CD14-positive monocyte (primary cell): ENCODE measurements at regions not wholly inside any gene's neighbourhood (a gene's known extent, or its start where the extent isn't known, plus 50 kb on each side); places are given as distances from the start of the nearest gene placed in this dataset.

Experiments used
- DNase-seq, 3 donors: peaks; one replicate each; pipeline ENCODE4 v3.0.0-alpha.2; 2011 to 2022
- H2AFZ ChIP-seq: 2 replicates; pipeline ENCODE4 v1.6.0; 2012; ENCODE audit warnings: mild to moderate bottlenecking, low read depth, low read length, inconsistent platforms; ENCODE audit not compliant: insufficient read depth, poor library complexity, severe bottlenecking
- H3K27ac ChIP-seq, 2 donors: 1 replicate in 1 of 2; 2 replicates in 1 of 2; pipeline ENCODE4 v1.5.1; 2012 to 2013; ENCODE audit warnings: low read length in 2 of 2, control low read depth in 1 of 2, inconsistent platforms in 1 of 2, low read depth in 1 of 2, mild to moderate bottlenecking in 1 of 2
- H3K27me3 ChIP-seq, 2 donors: one replicate each; pipeline versions ENCODE4 v1.6.0 to v1.6.1; 2011 to 2013; ENCODE audit warnings: low read length in 2 of 2; ENCODE audit not compliant: control insufficient read depth in 2 of 2, insufficient read depth in 2 of 2
- H3K36me3 ChIP-seq, 2 donors: replicated peaks in 1 of 2; 1 replicate in 1 of 2; 2 replicates in 1 of 2; pipeline versions ENCODE4 v1.5.1 to v1.6.1; 2012 to 2013; ENCODE audit warnings: low read length in 2 of 2, control low read depth in 1 of 2, inconsistent platforms in 1 of 2, mild to moderate bottlenecking in 1 of 2; ENCODE audit not compliant: insufficient read depth in 2 of 2, control insufficient read depth in 1 of 2
- H3K4me1 ChIP-seq, 2 donors: 1 replicate in 1 of 2; 2 replicates in 1 of 2; pipeline versions ENCODE4 v1.5.1 to v1.6.1; 2012 to 2013; ENCODE audit warnings: low read length in 2 of 2, control low read depth in 1 of 2, inconsistent platforms in 1 of 2, mild to moderate bottlenecking in 1 of 2, moderate library complexity in 1 of 2; ENCODE audit not compliant: insufficient read depth in 2 of 2, control insufficient read depth in 1 of 2
- H3K4me2 ChIP-seq: replicated peaks from 2 replicates; pipeline ENCODE3; 2012; ENCODE audit warnings: low read length, moderate library complexity, mild to moderate bottlenecking; ENCODE audit not compliant: poor library complexity, severe bottlenecking; ENCODE audit errors: extremely low read depth
- H3K4me3 ChIP-seq, 3 experiments: fragments of 200-600 bp in 1 of 3; sonication (generic) in 1 of 3; replicated peaks in 1 of 3; 1 replicate in 2 of 3; 2 replicates in 1 of 3; pipeline ENCODE4 v1.5.1; 2011 to 2013; ENCODE audit warnings: low read length in 3 of 3, mild to moderate bottlenecking in 3 of 3, control low read depth in 2 of 3, low read depth in 2 of 3, inconsistent platforms in 1 of 3, moderate library complexity in 1 of 3
- H3K79me2 ChIP-seq: 2 replicates; pipeline ENCODE4 v1.6.0; 2012; ENCODE audit warnings: mild to moderate bottlenecking, control low read depth, inconsistent platforms, low read length, moderate library complexity; ENCODE audit not compliant: insufficient read depth
- H3K9ac ChIP-seq: 2 replicates; pipeline ENCODE4 v1.6.0; 2017; ENCODE audit warnings: low read length, mild to moderate bottlenecking; ENCODE audit not compliant: insufficient read depth, poor library complexity, severe bottlenecking
- H3K9me3 ChIP-seq, 2 donors: replicated peaks in 1 of 2; 1 replicate in 1 of 2; 2 replicates in 1 of 2; pipeline versions ENCODE4 v1.5.1 to v1.6.1; 2012 to 2013; ENCODE audit warnings: low read length in 2 of 2, control low read depth in 1 of 2; ENCODE audit not compliant: control insufficient read depth in 1 of 2, insufficient read depth in 1 of 2
- H4K20me1 ChIP-seq: 2 replicates; pipeline ENCODE4 v1.6.0; 2012; ENCODE audit warnings: mild to moderate bottlenecking, low read length, control low read depth, moderate library complexity; ENCODE audit not compliant: insufficient read depth
- H3K27ac Mint-ChIP-seq, 7 donors: one replicate each; pipeline ENCODE4 v1.8.0; 2020; ENCODE audit warnings: mild to moderate bottlenecking in 7 of 7, mixed read lengths in 7 of 7, moderate library complexity in 6 of 7, inconsistent platforms in 2 of 7
- H3K27me3 Mint-ChIP-seq, 3 donors: one replicate each; pipeline ENCODE4 v1.8.0; 2021 to 2022; ENCODE audit warnings: low read depth in 3 of 3, mild to moderate bottlenecking in 3 of 3, mixed read lengths in 3 of 3, moderate library complexity in 3 of 3, inconsistent platforms in 1 of 3
- H3K36me3 Mint-ChIP-seq, 2 donors: one replicate each; pipeline ENCODE4 v1.8.0; 2020; ENCODE audit warnings: mixed read lengths in 2 of 2, inconsistent platforms in 1 of 2, mild to moderate bottlenecking in 1 of 2
- H3K4me1 Mint-ChIP-seq: one replicate; pipeline ENCODE4 v1.8.0; 2020; ENCODE audit warnings: mild to moderate bottlenecking, mixed read lengths
- H3K4me3 Mint-ChIP-seq, 2 donors: one replicate each; pipeline ENCODE4 v1.8.0; 2020; ENCODE audit warnings: mild to moderate bottlenecking in 2 of 2, mixed read lengths in 2 of 2, moderate library complexity in 1 of 2
- H3K9me3 Mint-ChIP-seq, 7 donors: one replicate each; pipeline ENCODE4 v1.8.0; 2020 to 2022; ENCODE audit warnings: mixed read lengths in 7 of 7, mild to moderate bottlenecking in 6 of 7, moderate library complexity in 6 of 7, inconsistent platforms in 2 of 7
- CTCF ChIP-seq: fragments of 200-600 bp; IDR thresholded peaks from one replicate; pipeline ENCODE4 v1.8.0; 2022; ENCODE audit warnings: antibody characterized with exemption, mild to moderate bottlenecking
- WGBS: methylation state at CpG from one replicate; pipeline ENCODE4 v1.1.5; 2013; ENCODE audit warnings: missing lambda C conversion rate; ENCODE audit not compliant: insufficient coverage; 5-methylcytosine and 5-hydroxymethylcytosine counted together
- intact Hi-C, 2 donors: fragments of 100-400 bp; cut with micrococcal nuclease; formaldehyde crosslinking; loops; one replicate each; pipeline versions ENCODE4 v1.15.0 to v1.15.1; 2023

GRCh38 chr1:30068787-30069472 is 654.5 kb downstream of the MATN1 start:
- no peaks in the 10 kb centered on the region for H3K4me1 ChIP-seq
- no peak for DNase-seq
- no peak overlapping the region for H3K9ac ChIP-seq
- no peaks in the 10 kb centered on the region for H3K36me3 ChIP-seq
- H2AFZ ChIP-seq, result no peak overlapping the region
- H3K27ac ChIP-seq, result no peak overlapping the region
- H3K79me2 ChIP-seq, result no peaks in the 10 kb centered on the region
- no peak overlapping the region for H3K4me2 ChIP-seq
- Mint-ChIP-seq H3K27ac (peak overlapping the region in 1 of 7 donors; percentile 68), H3K4me1 (peaks cover 2% of the 10 kb centered on the region), H3K36me3 (no peaks in the 10 kb centered on the region), H3K4me3 (no peak overlapping the region), H3K27me3 (peaks cover 1 to 10% (median 3%) of the 10 kb centered on the region in 3 donors), H3K9me3 (peaks cover 0 to 3% (median 0%) of the 10 kb centered on the region in 7 donors)
- H4K20me1 ChIP-seq, result no peaks in the 10 kb centered on the region
- whole genome bisulfite sequencing, result 90% methylated on average over 5 of the region's 9 CpGs
- intact Hi-C loops, result no loop called here
- TF ChIP-seq CTCF, result no peak
- H3K9me3 ChIP-seq, result no peaks in the 10 kb centered on the region
- H3K27me3 ChIP-seq, result no peaks in the 10 kb centered on the region
- no peak overlapping the region for H3K4me3 ChIP-seq

GRCh38 chr1:30064547-30064946 is 658.8 kb downstream of the MATN1 start:
- no peaks in the 10 kb centered on the region for H3K36me3 Mint-ChIP-seq
- H3K4me3 ChIP-seq, result no peak overlapping the region
- no peak overlapping the region for H3K4me3 Mint-ChIP-seq
- intact Hi-C loops, result no loop called here
- no peak overlapping the region for H3K27ac ChIP-seq
- no peaks in the 10 kb centered on the region for H3K9me3 ChIP-seq
- H3K36me3 ChIP-seq, result no peaks in the 10 kb centered on the region
- TF ChIP-seq CTCF, result no peak
- no peaks in the 10 kb centered on the region for H3K27me3 ChIP-seq
- H3K27me3 Mint-ChIP-seq, result peaks cover 1 to 8% (median 8%) of the 10 kb centered on the region in 3 donors
- WGBS, result no CpG with 5 or more reads among the region's 2 CpGs
- H4K20me1 ChIP-seq, result no peaks in the 10 kb centered on the region
- no peak for DNase-seq
- peaks cover 2% of the 10 kb centered on the region for H3K4me1 Mint-ChIP-seq
- peak overlapping the region in 1 of 7 donors; percentile 65 for H3K27ac Mint-ChIP-seq
- no peak overlapping the region for H2AFZ ChIP-seq
- H3K79me2 ChIP-seq, result no peaks in the 10 kb centered on the region
- H3K4me1 ChIP-seq, result no peaks in the 10 kb centered on the region
- H3K9ac ChIP-seq, result no peak overlapping the region
- peaks cover 0 to 3% (median 0%) of the 10 kb centered on the region in 7 donors for H3K9me3 Mint-ChIP-seq
- H3K4me2 ChIP-seq, result no peak overlapping the region
